ENCODE measurements at regions not wholly inside any gene's neighbourhood (a gene's known extent, or its start where the extent isn't known, plus 50 kb on each side); places are given as distances from the start of the nearest gene placed in this dataset.
"Not testable (repeated sequence)": the region's sequence is repeated elsewhere in the genome, so short reads cannot be mapped to it uniquely, and the experiment has no call there.

DNA sequence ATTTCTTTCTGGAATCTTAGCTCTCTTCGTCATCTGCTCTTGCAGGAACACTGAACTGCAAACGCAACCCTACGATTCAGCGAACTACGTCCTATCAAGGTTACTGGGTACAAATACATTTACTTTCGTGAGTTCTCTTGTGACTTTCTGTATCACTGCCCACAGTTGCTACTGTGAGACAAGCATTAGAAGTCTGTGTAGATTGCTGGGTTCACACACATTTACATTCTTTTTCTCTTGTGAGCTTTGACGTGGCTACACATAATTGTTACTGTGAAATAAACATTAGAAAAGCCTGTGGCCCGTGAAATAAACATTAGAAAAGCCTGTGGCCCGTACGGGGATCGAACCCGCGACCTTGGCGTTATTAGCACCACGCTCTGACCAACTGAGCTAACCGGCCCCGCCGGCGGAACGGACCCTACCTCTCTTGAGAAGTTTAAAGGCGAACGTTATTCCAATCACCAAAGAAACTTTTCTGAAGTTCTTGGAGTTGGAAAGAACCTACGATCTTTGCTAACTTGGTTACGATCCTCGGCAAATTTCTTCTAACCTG, 61.2 kb upstream of the ZNF322 start:
- H3K4me3 ChIP-seq (ENCODE audit: control insufficient read depth in 2 of 3, extremely low read depth in 1 of 3, insufficient read depth in 2 of 3, low read depth in 1 of 3, low read length in 3 of 3); dilution Hi-C loops (cut with MboI; ENCODE audit: extremely low pct_ligation_motif_present, low sequenced_read_pairs); H3K79me2 ChIP-seq (ENCODE audit: control insufficient read depth, insufficient read depth, low read length); H3K9ac ChIP-seq (ENCODE audit: control insufficient read depth, extremely low read depth, insufficient read depth, low read length); H3K9me3 ChIP-seq (ENCODE audit: control insufficient read depth, low read depth, low read length); H3K36me3 ChIP-seq (ENCODE audit: control insufficient read depth in 2 of 2, extremely low read depth in 1 of 2, insufficient read depth in 2 of 2, low read length in 2 of 2); H3K27ac ChIP-seq (ENCODE audit: control insufficient read depth, insufficient read depth, low read length); FAIRE-seq; H4K20me1 ChIP-seq (ENCODE audit: control insufficient read depth, extremely low read depth, insufficient read depth, low read length); H2AFZ ChIP-seq (ENCODE audit: control insufficient read depth, low read length); H3K4me1 ChIP-seq (ENCODE audit: control insufficient read depth, extremely low read depth, insufficient read depth, low read length); H3K4me2 ChIP-seq (ENCODE audit: control insufficient read depth, extremely low read depth, insufficient read depth, low read depth, low read length); H3K9me1 ChIP-seq (ENCODE audit: control insufficient read depth, extremely low read depth, insufficient read depth, low read length); DNase-seq (ENCODE audit: low read depth, low spot score); H3K27me3 ChIP-seq (ENCODE audit: control insufficient read depth, extremely low read depth, insufficient read depth, low read length): not testable (repeated sequence)

DNA sequence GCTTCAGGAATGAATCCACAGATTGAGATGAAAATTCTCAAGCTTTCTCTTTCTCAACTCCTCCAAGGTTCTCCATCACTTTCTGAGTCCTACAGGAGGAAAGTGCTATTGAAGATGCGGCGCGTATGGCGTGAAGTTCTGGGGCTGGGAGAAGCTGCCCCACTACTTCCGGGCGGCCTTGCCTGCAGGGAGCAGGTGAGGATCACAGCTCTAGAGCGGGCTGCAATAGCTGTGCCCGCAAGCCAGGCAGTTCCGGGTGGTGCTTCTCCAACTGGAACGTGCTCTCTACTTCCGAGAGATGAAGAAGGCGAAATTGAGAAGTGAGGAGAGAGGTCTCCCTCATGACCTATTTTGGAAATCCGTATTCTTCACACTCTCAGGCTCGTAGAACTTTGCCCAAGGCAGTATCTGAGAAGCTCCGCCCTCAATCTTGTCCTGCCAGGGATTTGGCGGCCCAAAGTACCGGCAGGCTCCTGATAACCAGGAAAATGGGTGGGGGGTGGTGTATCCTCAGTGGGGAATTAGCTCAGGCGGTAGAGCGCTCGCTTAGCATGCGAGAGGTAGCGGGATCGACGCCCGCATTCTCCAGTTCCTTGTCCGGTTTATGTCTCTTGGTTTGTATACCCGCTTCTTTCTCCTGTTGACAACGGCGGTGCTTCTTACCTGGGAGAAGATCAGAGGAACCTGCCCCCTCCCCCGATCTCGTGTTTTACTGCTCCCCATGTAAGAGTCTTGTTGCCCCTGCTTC, 70.6 kb upstream of the ZNF322 start:
- H3K36me3 ChIP-seq (ENCODE audit: control insufficient read depth in 2 of 2, extremely low read depth in 1 of 2, insufficient read depth in 2 of 2, low read length in 2 of 2); FAIRE-seq; H3K27ac ChIP-seq (ENCODE audit: control insufficient read depth, insufficient read depth, low read length); dilution Hi-C loops (cut with MboI; ENCODE audit: extremely low pct_ligation_motif_present, low sequenced_read_pairs); H3K9me1 ChIP-seq (ENCODE audit: control insufficient read depth, extremely low read depth, insufficient read depth, low read length); H3K9ac ChIP-seq (ENCODE audit: control insufficient read depth, extremely low read depth, insufficient read depth, low read length); H2AFZ ChIP-seq (ENCODE audit: control insufficient read depth, low read length); DNase-seq (ENCODE audit: low read depth, low spot score); H3K9me3 ChIP-seq (ENCODE audit: control insufficient read depth, low read depth, low read length); H4K20me1 ChIP-seq (ENCODE audit: control insufficient read depth, extremely low read depth, insufficient read depth, low read length); H3K27me3 ChIP-seq (ENCODE audit: control insufficient read depth, extremely low read depth, insufficient read depth, low read length); H3K79me2 ChIP-seq (ENCODE audit: control insufficient read depth, insufficient read depth, low read length); H3K4me3 ChIP-seq (ENCODE audit: control insufficient read depth in 2 of 3, extremely low read depth in 1 of 3, insufficient read depth in 2 of 3, low read depth in 1 of 3, low read length in 3 of 3); H3K4me1 ChIP-seq (ENCODE audit: control insufficient read depth, extremely low read depth, insufficient read depth, low read length); H3K4me2 ChIP-seq (ENCODE audit: control insufficient read depth, extremely low read depth, insufficient read depth, low read depth, low read length): not testable (repeated sequence)

DNA sequence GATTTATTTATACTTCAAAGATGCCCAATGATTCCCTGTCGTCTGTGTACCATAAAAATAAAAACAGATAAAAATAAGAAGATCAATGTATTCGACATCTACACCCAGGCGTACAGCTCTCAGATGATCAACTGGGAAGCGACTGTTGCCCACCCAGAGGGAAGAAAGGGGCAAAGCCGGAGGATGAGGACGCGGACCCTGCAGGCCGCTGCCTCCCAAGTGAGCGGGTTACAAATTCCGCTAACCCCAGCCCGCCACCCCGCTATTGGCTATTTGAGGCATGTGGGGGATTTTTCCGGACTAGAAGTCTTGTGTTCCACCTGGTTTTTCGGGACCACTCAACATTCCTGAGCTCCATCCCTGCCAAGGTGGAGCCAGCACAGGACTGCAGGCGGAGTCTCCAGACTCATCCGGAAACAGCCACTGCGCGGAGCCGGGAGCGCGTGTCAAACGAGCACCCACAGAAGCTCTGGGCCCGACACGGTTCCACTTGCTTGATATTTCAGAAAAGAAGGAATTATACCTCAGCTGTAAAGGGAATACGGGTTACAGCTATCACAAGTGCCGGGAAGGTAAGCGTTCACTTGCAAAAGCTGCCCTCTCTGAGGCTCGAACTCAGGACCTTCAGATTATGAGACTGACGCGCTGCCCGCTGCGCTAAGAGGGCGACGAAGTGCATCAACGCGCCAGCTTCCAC, 75.4 kb upstream of the ZNF322 start:
- H3K36me3 ChIP-seq (ENCODE audit: control insufficient read depth in 2 of 2, extremely low read depth in 1 of 2, insufficient read depth in 2 of 2, low read length in 2 of 2); dilution Hi-C loops (cut with MboI; ENCODE audit: extremely low pct_ligation_motif_present, low sequenced_read_pairs); H3K4me1 ChIP-seq (ENCODE audit: control insufficient read depth, extremely low read depth, insufficient read depth, low read length); H3K79me2 ChIP-seq (ENCODE audit: control insufficient read depth, insufficient read depth, low read length); H4K20me1 ChIP-seq (ENCODE audit: control insufficient read depth, extremely low read depth, insufficient read depth, low read length); H3K4me3 ChIP-seq (ENCODE audit: control insufficient read depth in 2 of 3, extremely low read depth in 1 of 3, insufficient read depth in 2 of 3, low read depth in 1 of 3, low read length in 3 of 3); H3K9me3 ChIP-seq (ENCODE audit: control insufficient read depth, low read depth, low read length); H3K9ac ChIP-seq (ENCODE audit: control insufficient read depth, extremely low read depth, insufficient read depth, low read length); H3K4me2 ChIP-seq (ENCODE audit: control insufficient read depth, extremely low read depth, insufficient read depth, low read depth, low read length); H3K9me1 ChIP-seq (ENCODE audit: control insufficient read depth, extremely low read depth, insufficient read depth, low read length); H3K27ac ChIP-seq (ENCODE audit: control insufficient read depth, insufficient read depth, low read length); H2AFZ ChIP-seq (ENCODE audit: control insufficient read depth, low read length); DNase-seq (ENCODE audit: low read depth, low spot score); H3K27me3 ChIP-seq (ENCODE audit: control insufficient read depth, extremely low read depth, insufficient read depth, low read length): not testable (repeated sequence)
- peak; percentile 74 for FAIRE-seq
